ENCODE measurements at regions not wholly inside any gene's neighbourhood (a gene's known extent, or its start where the extent isn't known, plus 50 kb on each side); places are given as distances from the start of the nearest gene placed in this dataset.

- Mint-ChIP-seq H3K9me3 (peaks cover 0 to 3% of the 10 kb centered on the region in 2 donors), H3K36me3 (no peaks in the 10 kb centered on the region), H3K27ac (no peak overlapping the region)
- DNase-seq (ENCODE audit: low spot score in 2 of 2) (no peak), ATAC-seq (no peak)
These were observed 761.0 kb downstream of the EFNA5 start for GRCh38 chr5:106909716-106910115.

DNA sequence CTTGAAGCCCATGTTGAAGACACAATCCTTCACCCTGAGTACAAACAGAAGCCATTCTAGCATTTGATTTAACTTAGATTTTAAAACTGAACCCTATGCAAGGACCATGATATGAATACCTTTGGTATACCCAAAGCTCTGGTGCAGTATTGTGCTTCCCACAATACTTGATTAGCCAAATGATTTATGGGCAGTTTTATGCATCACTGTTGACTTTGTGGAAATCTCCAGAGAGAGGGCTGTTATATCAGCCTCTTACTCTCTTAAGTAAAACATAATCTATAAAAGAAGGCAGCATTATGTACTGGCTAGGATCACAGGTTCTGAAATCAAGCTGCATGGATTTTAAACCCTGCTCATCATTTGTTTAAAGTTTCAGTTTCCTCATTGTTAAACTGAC is 762.8 kb downstream of the EFNA5 start:
- DNase-seq (ENCODE audit: low spot score in 2 of 2) (no peak), ATAC-seq (no peak)
- peaks cover 3 to 4% of the 10 kb centered on the region in 2 donors for H3K9me3 Mint-ChIP-seq
- H3K27ac Mint-ChIP-seq: no peak overlapping the region
- H3K36me3 Mint-ChIP-seq: no peaks in the 10 kb centered on the region

DNA sequence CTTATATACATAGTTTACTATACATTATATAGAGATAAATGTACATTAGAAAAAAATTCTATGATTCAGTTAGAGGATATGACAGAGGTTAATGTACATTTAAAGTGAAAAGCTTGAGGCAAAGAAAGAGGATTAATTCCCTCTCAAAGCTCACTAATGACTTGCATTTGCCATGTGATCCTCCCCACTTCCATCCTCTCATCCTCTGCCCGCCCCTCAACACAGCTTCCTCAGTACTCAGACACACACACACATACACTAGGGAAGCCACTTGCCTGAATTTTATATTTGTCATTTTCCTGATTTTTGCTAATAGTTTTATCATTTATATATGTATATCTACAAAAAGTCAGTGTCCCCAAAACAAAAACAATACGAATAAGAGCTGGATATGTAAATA is 764.5 kb downstream of the EFNA5 start:
- DNase-seq (ENCODE audit: low spot score in 2 of 2): no peak
- Mint-ChIP-seq H3K27ac (no peak overlapping the region), H3K36me3 (no peaks in the 10 kb centered on the region), H3K9me3 (peaks cover 3 to 4% of the 10 kb centered on the region in 2 donors)
- ATAC-seq: no peak

- peaks cover 5 to 12% of the 10 kb centered on the region in 2 donors for H3K9me3 Mint-ChIP-seq
- ATAC-seq (no peak), DNase-seq (ENCODE audit: low spot score in 2 of 2) (no peak)
- no peak overlapping the region for H3K27ac Mint-ChIP-seq
- peaks cover 0 to 4% of the 10 kb centered on the region in 2 donors for H3K36me3 Mint-ChIP-seq
These were observed 775.8 kb downstream of the EFNA5 start for GRCh38 chr5:106894964-106895363.

DNA sequence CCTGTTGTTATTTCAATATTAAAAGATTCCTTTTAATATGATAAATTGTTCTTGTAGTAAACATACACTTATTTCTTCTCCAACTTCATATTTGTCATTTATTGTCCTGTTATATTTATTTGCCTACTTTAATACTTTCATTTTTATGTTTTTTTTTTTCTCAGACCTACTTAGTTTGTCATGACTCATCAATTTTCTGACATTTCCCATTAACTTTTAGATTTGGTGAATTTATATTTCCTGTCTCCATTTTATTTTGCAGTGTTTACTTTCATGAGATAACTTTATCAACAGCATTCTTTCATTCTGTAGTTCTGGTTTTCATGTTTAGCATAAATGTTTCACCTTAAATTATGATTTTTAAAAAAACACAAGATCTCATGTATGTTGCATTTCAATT is 788.7 kb downstream of the EFNA5 start:
- no peak for DNase-seq (ENCODE audit: low spot score in 2 of 2)
- H3K36me3 Mint-ChIP-seq: no peaks in the 10 kb centered on the region
- ATAC-seq: no peak
- no peak overlapping the region for H3K27ac Mint-ChIP-seq
- peaks cover 3 to 12% of the 10 kb centered on the region in 2 donors for H3K9me3 Mint-ChIP-seq

DNA sequence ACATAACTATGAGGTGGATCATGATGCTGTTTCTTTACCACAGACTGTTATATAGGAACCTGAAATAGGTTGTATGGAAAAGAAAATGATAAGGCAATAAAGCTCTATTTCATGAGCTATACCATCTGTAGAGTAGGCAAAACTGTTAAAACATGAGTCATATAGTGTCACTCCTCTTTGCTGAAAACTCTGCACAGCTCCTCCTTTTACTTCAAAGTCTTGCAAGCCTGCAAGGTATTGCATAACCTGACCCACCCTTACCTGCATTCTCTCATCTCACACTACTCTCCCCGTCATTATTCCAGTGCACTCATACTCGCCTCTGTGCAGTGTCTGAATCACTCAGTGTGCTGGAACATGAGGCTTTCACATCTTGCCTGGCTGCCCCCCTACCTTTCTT is 790.1 kb downstream of the EFNA5 start:
- Mint-ChIP-seq H3K9me3 (peaks cover 3 to 12% of the 10 kb centered on the region in 2 donors), H3K36me3 (peaks cover 0 to 5% of the 10 kb centered on the region in 2 donors), H3K27ac (no peak overlapping the region)
- no peak for DNase-seq (ENCODE audit: low spot score in 2 of 2)
- ATAC-seq: no peak

DNA sequence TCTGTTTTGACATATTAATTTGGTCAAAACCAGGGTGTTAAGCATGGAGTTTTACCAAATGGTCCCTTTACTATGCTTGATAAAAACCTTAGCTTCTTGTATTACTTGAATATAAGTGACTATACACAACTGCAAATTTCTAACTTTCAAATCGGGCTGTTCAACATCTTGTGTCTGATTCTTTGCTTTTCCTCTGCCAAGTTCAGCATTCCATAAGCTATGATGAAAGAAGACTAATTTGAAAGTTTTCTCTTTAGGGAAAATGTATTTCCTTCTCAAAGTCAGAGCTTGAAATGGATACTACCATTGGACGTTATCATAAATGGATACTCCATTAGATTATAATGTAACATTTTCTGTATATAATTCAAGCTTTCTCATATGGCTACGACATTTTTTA is 792.9 kb downstream of the EFNA5 start:
- no peak overlapping the region for H3K27ac Mint-ChIP-seq

DNA sequence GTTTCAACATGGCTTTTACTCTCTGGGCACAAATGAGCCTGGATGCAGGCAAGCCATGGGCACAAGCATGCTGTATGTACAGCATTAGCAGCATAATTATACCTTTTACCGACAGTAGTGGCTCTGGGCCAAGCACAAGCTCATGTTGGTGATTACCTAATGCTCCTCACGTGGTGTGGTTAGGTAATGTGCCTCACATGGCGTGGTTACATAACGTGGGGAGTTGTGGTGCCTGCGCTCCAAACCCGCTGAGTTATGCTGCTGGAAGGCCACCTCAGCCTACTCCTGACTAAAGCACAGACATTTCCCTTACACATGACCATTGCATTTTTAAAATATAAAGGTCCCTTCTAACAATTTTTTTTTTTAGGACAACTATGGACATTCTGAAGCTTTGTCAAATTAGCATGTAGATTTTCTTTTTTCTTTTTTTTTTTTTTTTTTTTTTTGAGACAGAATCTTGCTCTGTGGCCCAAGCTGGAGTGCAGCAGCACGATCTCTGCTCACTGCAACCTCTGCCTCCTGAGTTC is 794.0 kb downstream of the EFNA5 start:
- no peak for DNase-seq (ENCODE audit: low spot score in 2 of 2)
- no peak for ATAC-seq
- H3K27ac Mint-ChIP-seq: no peak overlapping the region
- peaks cover 3% of the 10 kb centered on the region in 2 donors for H3K9me3 Mint-ChIP-seq
- H3K36me3 Mint-ChIP-seq: peaks cover 0 to 5% of the 10 kb centered on the region in 2 donors

More for the DNA sequence above, 792.9 kb downstream of the EFNA5 start:
- Mint-ChIP-seq H3K36me3 (peaks cover 0 to 5% of the 10 kb centered on the region in 2 donors), H3K9me3 (peaks cover 3 to 12% of the 10 kb centered on the region in 2 donors)
- ATAC-seq: no peak
- no peak for DNase-seq (ENCODE audit: low spot score in 2 of 2)

- ATAC-seq (no peak), DNase-seq (ENCODE audit: low spot score in 2 of 2) (no peak)
- H3K36me3 Mint-ChIP-seq: peaks cover 0 to 5% of the 10 kb centered on the region in 2 donors
- peaks cover under 1% of the 10 kb centered on the region in 2 donors for H3K9me3 Mint-ChIP-seq
- H3K27ac Mint-ChIP-seq: no peak overlapping the region
These were observed 794.5 kb downstream of the EFNA5 start for GRCh38 chr5:106876298-106876622.

DNA sequence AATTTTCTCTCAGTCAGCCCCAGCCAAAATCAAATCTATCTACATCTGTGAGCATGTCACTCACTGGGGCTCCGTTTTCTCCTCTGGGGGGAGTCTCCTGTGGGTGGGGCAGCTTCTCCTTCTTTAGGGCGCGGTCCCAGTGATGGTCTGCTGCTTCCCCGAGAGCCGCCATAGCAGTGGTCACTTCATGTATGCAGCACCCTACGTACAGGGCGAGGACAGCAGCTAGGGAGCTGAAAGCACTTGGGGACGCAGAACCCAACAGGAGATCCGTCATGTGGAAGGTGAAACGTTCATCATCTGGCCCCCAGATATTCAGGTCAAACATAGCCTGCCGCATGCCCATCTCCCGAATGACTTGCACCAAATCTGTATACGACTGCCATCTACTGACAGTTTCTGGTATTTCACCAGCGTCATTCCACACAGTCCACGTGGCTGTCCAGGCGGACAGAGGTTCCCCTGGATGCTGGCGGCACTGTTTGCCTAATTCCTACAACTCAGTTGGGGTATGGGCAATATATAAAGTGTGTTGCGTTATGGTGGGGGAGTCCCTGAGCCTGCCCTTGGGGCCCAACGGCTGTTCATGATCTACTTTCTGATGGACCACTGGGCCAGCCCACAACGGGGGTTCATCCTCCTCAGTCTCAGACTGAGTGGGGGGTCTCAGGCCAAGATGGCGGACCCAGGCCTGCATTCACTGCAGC is 795.0 kb downstream of the EFNA5 start:
- no peak for ATAC-seq
- H3K27ac Mint-ChIP-seq: no peak overlapping the region
- DNase-seq (ENCODE audit: low spot score in 2 of 2): peak in 1 of 2 donors; percentile 14
- H3K36me3 Mint-ChIP-seq: peaks cover 0 to 5% of the 10 kb centered on the region in 2 donors
- H3K9me3 Mint-ChIP-seq: no peaks in the 10 kb centered on the region

GRCh38 chr5:106874974-106875373 is 795.8 kb downstream of the EFNA5 start:
- peaks cover 0 to 5% of the 10 kb centered on the region in 2 donors for H3K36me3 Mint-ChIP-seq
- ATAC-seq (no peak), DNase-seq (ENCODE audit: low spot score in 2 of 2) (no peak)
- H3K27ac Mint-ChIP-seq: no peak overlapping the region
- H3K9me3 Mint-ChIP-seq: no peaks in the 10 kb centered on the region

DNA sequence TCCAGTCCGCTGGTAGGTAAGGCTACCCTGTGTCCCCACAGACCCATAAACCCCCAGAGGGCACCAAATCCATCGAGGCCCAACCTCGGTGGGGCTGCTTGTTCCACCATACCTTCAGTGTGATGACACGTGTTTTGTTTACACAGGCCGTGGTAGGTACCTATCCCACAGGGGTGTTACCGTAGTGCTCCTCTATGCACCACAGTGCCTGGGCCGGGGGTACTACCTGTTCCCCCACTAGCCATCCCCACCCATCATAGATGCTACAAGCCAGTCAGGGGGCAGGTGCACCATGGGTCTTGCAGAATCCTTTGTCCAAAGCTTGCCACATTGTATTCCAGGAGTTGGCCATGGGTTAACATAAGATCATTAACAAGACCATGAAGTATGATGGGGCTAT is 796.2 kb downstream of the EFNA5 start:
- DNase-seq (ENCODE audit: low spot score in 2 of 2): no peak
- Mint-ChIP-seq H3K9me3 (no peaks in the 10 kb centered on the region), H3K36me3 (peaks cover 0 to 5% of the 10 kb centered on the region in 2 donors), H3K27ac (no peak overlapping the region)
- ATAC-seq: no peak

DNA sequence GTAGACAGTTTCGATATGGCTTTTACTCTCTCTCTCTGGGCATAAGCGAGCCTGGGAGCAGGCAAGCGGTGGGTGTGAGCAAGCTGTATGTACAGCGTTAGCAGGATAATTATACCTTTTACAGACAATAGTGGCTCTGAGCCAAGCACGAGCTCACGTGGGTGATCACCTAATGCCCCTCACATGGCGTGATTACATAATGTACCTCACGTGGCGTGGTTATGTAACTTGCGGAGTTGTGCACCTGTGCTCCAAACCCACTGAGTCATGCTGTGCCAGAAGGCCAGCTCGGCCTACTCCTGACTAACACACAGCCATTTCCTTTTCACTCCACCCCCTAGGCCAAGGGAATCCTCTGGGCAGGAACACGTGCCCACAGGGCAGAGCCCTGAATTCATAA is 797.2 kb downstream of the EFNA5 start:
- H3K9me3 Mint-ChIP-seq: no peaks in the 10 kb centered on the region
- DNase-seq (ENCODE audit: low spot score in 2 of 2): no peak
- H3K36me3 Mint-ChIP-seq: peaks cover 0 to 5% of the 10 kb centered on the region in 2 donors
- H3K27ac Mint-ChIP-seq: no peak overlapping the region
- no peak for ATAC-seq

- H3K9me3 Mint-ChIP-seq: peaks cover 0 to 8% of the 10 kb centered on the region in 2 donors
- H3K27ac Mint-ChIP-seq: no peak overlapping the region
- ATAC-seq: peak in 1 of 2 donors; percentile 43
- DNase-seq (ENCODE audit: low spot score in 2 of 2): no peak
- peaks cover 0 to 5% of the 10 kb centered on the region in 2 donors for H3K36me3 Mint-ChIP-seq
These were observed 805.5 kb downstream of the EFNA5 start for GRCh38 chr5:106865279-106865678.

GRCh38 chr5:106862450-106863193 is 808.1 kb downstream of the EFNA5 start:
- ATAC-seq (no peak), DNase-seq (ENCODE audit: low spot score in 2 of 2) (no peak)
- peaks cover 0 to 5% of the 10 kb centered on the region in 2 donors for H3K36me3 Mint-ChIP-seq
- H3K27ac Mint-ChIP-seq: no peak overlapping the region
- peaks cover 0 to 8% of the 10 kb centered on the region in 2 donors for H3K9me3 Mint-ChIP-seq

- H3K27ac Mint-ChIP-seq: no peak overlapping the region
- ATAC-seq: no peak
- peaks cover 0 to 8% of the 10 kb centered on the region in 2 donors for H3K9me3 Mint-ChIP-seq
- DNase-seq (ENCODE audit: low spot score in 2 of 2): no peak
- peaks cover 0 to 5% of the 10 kb centered on the region in 2 donors for H3K36me3 Mint-ChIP-seq
These were observed 810.2 kb downstream of the EFNA5 start for GRCh38 chr5:106860398-106861044.

DNA sequence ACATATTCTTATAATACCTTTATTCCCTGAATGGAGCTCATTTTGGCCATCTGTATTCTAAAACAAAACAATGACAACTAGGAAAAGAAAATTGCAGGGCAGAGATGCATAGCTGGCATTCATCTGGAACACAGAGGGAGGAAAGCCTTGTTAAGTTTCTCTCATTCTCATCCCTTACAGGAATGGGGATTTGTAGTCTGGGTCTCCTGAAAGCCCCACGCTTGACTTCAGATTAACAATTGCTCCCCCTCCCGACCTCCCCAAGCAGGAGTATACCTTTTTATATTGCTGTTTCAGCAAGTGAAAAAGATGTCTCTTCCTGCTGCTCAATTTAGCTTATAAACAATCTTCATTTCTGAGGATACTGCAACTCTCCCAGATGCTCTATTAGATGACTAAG is 812.1 kb downstream of the EFNA5 start:
- Mint-ChIP-seq H3K9me3 (peaks cover 4% of the 10 kb centered on the region in 2 donors), H3K36me3 (no peaks in the 10 kb centered on the region), H3K27ac (no peak overlapping the region)
- no peak for DNase-seq (ENCODE audit: low spot score in 2 of 2)
- no peak for ATAC-seq

Measured in activated naive CD4-positive, alpha-beta T cell treated with anti-CD3 and anti-CD28 coated beads, Interleukin-2, amount 50 U/mL, for 72 hours (primary cell).